ACC112 (cell line): ENCODE measurements at regions not wholly inside any gene's neighbourhood (a gene's known extent, or its start where the extent isn't known, plus 50 kb on each side); places are given as distances from the start of the nearest gene placed in this dataset.
A peak's percentile ranks its signal among the peaks of the same experiment; 100 is the strongest.

Experiments
- H2AFZ ChIP-seq: fragments of 200-600 bp; sonication (generic); one replicate; pipeline ENCODE4 v1.6.0; 2017; ENCODE audit warnings: antibody characterized with exemption, low read length; ENCODE audit not compliant: unreplicated experiment
- H3K27ac ChIP-seq: fragments of 200-600 bp; sonication (generic); 2 replicates; pipeline ENCODE4 v1.5.1; 2014; ENCODE audit warnings: low read depth, mild to moderate bottlenecking, antibody characterized with exemption, low read length, moderate library complexity
- H3K27me3 ChIP-seq: fragments of 200-600 bp; sonication (generic); 2 replicates; pipeline ENCODE4 v1.6.1; 2014; ENCODE audit warnings: mild to moderate bottlenecking, antibody characterized with exemption, low read length, moderate library complexity, mixed read lengths; ENCODE audit not compliant: insufficient read depth
- H3K36me3 ChIP-seq: fragments of 200-600 bp; sonication (generic); 2 replicates; pipeline ENCODE4 v1.6.1; 2016; ENCODE audit warnings: mild to moderate bottlenecking, antibody characterized with exemption, low read length, moderate library complexity, mixed read lengths; ENCODE audit not compliant: insufficient read depth
- H3K4me1 ChIP-seq: fragments of 200-600 bp; sonication (generic); one replicate; pipeline ENCODE4 v1.6.1; 2016; ENCODE audit warnings: low read length, mixed read lengths; ENCODE audit not compliant: insufficient read depth, unreplicated experiment, control insufficient read depth
- H3K4me3 ChIP-seq: fragments of 200-600 bp; sonication (generic); 2 replicates; pipeline ENCODE4 v1.5.1; 2014; ENCODE audit warnings: mild to moderate bottlenecking, low read depth, low read length
- H3K79me2 ChIP-seq: fragments of 200-600 bp; sonication (generic); one replicate; pipeline ENCODE4 v1.6.0; 2016; ENCODE audit warnings: low read length; ENCODE audit not compliant: control insufficient read depth, unreplicated experiment, insufficient read depth

- Histone ChIP-seq H3K36me3 (no peaks in the 10 kb centered on the region), H2AFZ (peak overlapping the region; percentile 67), H3K4me1 (no peaks in the 10 kb centered on the region), H3K27ac (no peak overlapping the region), H3K27me3 (no peaks in the 10 kb centered on the region), H3K79me2 (no peaks in the 10 kb centered on the region), H3K4me3 (no peak overlapping the region)
Measured at GRCh38 chr13:106246242-106246641, 289.2 kb downstream of the EFNB2 start.

- no peaks in the 10 kb centered on the region for H3K4me1 ChIP-seq
- no peaks in the 10 kb centered on the region for H3K27me3 ChIP-seq
- H3K27ac ChIP-seq = no peak overlapping the region
- H3K36me3 ChIP-seq = no peaks in the 10 kb centered on the region
- no peak overlapping the region for H3K4me3 ChIP-seq
- no peak overlapping the region for H2AFZ ChIP-seq
- H3K79me2 ChIP-seq = no peaks in the 10 kb centered on the region
Measured at GRCh38 chr13:106243011-106243565, 292.4 kb downstream of the EFNB2 start.

- no peaks in the 10 kb centered on the region for H3K79me2 ChIP-seq
- H3K27me3 ChIP-seq = no peaks in the 10 kb centered on the region
- no peaks in the 10 kb centered on the region for H3K36me3 ChIP-seq
- no peaks in the 10 kb centered on the region for H3K4me1 ChIP-seq
- no peak overlapping the region for H2AFZ ChIP-seq
- H3K27ac ChIP-seq = no peak overlapping the region
- H3K4me3 ChIP-seq = no peak overlapping the region
Measured at GRCh38 chr13:106241974-106242953, 293.2 kb downstream of the EFNB2 start.

- H2AFZ ChIP-seq = no peak overlapping the region
- no peaks in the 10 kb centered on the region for H3K79me2 ChIP-seq
- no peaks in the 10 kb centered on the region for H3K4me1 ChIP-seq
- H3K27ac ChIP-seq = no peak overlapping the region
- H3K36me3 ChIP-seq = no peaks in the 10 kb centered on the region
- no peak overlapping the region for H3K4me3 ChIP-seq
- H3K27me3 ChIP-seq = no peaks in the 10 kb centered on the region
Measured at GRCh38 chr13:106238690-106239089, 296.8 kb downstream of the EFNB2 start.

GRCh38 chr13:106234636-106235035, 300.8 kb downstream of the EFNB2 start:
- Histone ChIP-seq H3K4me3 (no peak overlapping the region), H3K36me3 (no peaks in the 10 kb centered on the region), H2AFZ (no peak overlapping the region), H3K27ac (no peak overlapping the region), H3K4me1 (peaks cover 6% of the 10 kb centered on the region), H3K27me3 (no peaks in the 10 kb centered on the region), H3K79me2 (no peaks in the 10 kb centered on the region)

- Histone ChIP-seq H3K79me2 (no peaks in the 10 kb centered on the region), H3K4me3 (no peak overlapping the region), H2AFZ (no peak overlapping the region), H3K27ac (no peak overlapping the region), H3K27me3 (no peaks in the 10 kb centered on the region), H3K36me3 (no peaks in the 10 kb centered on the region), H3K4me1 (peaks cover 6% of the 10 kb centered on the region)
Measured at GRCh38 chr13:106233134-106233735, 302.2 kb downstream of the EFNB2 start.

GRCh38 chr13:106232681-106233080, 302.8 kb downstream of the EFNB2 start:
- H3K4me3 ChIP-seq = no peak overlapping the region
- H2AFZ ChIP-seq = no peak overlapping the region
- no peaks in the 10 kb centered on the region for H3K79me2 ChIP-seq
- H3K27me3 ChIP-seq = no peaks in the 10 kb centered on the region
- H3K4me1 ChIP-seq = peaks cover 6% of the 10 kb centered on the region
- no peaks in the 10 kb centered on the region for H3K36me3 ChIP-seq
- no peak overlapping the region for H3K27ac ChIP-seq

GRCh38 chr13:106230450-106230849, 305.0 kb downstream of the EFNB2 start:
- H3K79me2 ChIP-seq = no peaks in the 10 kb centered on the region
- no peak overlapping the region for H3K4me3 ChIP-seq
- H3K4me1 ChIP-seq = peaks cover 6% of the 10 kb centered on the region
- no peak overlapping the region for H3K27ac ChIP-seq
- no peak overlapping the region for H2AFZ ChIP-seq
- H3K27me3 ChIP-seq = no peaks in the 10 kb centered on the region
- no peaks in the 10 kb centered on the region for H3K36me3 ChIP-seq

- no peaks in the 10 kb centered on the region for H3K36me3 ChIP-seq
- H3K27me3 ChIP-seq = no peaks in the 10 kb centered on the region
- H3K27ac ChIP-seq = no peak overlapping the region
- no peak overlapping the region for H2AFZ ChIP-seq
- peaks cover 2% of the 10 kb centered on the region for H3K4me1 ChIP-seq
- no peak overlapping the region for H3K4me3 ChIP-seq
- no peaks in the 10 kb centered on the region for H3K79me2 ChIP-seq
Measured at GRCh38 chr13:106225126-106225525, 310.3 kb downstream of the EFNB2 start.

GRCh38 chr13:106220211-106220610, 315.3 kb downstream of the EFNB2 start:
- H3K27ac ChIP-seq = no peak overlapping the region
- H3K4me3 ChIP-seq = no peak overlapping the region
- H3K27me3 ChIP-seq = no peaks in the 10 kb centered on the region
- H3K36me3 ChIP-seq = no peaks in the 10 kb centered on the region
- H3K79me2 ChIP-seq = no peaks in the 10 kb centered on the region
- no peaks in the 10 kb centered on the region for H3K4me1 ChIP-seq
- no peak overlapping the region for H2AFZ ChIP-seq
